ENCODE measurements at regions not wholly inside any gene's neighbourhood (a gene's known extent, or its start where the extent isn't known, plus 50 kb on each side); places are given as distances from the start of the nearest gene placed in this dataset.

DNA sequence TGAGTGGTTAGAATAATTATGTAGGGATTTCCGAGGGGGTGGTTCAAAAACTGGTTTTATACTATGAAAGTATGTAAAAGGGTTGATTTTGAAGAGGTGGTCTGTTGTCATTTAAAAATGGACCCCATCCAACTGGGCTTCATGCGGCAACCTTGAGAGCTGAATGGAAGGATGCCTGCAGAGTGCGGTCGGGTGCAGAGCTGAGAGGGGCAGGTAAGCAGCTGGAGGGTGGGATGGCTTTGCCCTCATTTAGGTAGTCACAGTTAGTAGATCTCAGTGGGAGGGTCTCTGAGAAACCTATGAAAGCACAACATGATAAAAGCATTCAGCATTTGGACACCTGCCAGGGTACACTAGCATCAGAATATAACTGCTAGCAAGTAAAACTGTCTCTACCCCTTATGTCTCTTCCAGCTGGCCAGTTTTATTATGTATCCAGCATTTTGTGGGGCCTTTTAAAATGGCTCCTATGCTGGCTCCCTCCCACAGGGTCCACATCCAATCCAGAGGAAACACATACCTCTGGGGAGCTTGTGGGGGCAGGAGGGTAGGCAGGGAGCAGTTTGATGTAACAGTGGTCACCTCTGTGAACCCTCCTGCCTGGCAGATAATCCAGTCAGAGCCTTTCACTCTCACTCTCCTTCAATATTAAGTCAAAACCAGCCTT lies 75.9 kb upstream of the MAGI2 start:
- TF ChIP-seq, protein P1, sequence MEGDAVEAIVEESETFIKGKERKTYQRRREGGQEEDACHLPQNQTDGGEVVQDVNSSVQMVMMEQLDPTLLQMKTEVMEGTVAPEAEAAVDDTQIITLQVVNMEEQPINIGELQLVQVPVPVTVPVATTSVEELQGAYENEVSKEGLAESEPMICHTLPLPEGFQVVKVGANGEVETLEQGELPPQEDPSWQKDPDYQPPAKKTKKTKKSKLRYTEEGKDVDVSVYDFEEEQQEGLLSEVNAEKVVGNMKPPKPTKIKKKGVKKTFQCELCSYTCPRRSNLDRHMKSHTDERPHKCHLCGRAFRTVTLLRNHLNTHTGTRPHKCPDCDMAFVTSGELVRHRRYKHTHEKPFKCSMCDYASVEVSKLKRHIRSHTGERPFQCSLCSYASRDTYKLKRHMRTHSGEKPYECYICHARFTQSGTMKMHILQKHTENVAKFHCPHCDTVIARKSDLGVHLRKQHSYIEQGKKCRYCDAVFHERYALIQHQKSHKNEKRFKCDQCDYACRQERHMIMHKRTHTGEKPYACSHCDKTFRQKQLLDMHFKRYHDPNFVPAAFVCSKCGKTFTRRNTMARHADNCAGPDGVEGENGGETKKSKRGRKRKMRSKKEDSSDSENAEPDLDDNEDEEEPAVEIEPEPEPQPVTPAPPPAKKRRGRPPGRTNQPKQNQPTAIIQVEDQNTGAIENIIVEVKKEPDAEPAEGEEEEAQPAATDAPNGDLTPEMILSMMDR (conservative IDR thresholded peaks at IDR 0.05; ENCODE audit: low read length) = no peak
- TF ChIP-seq EZH2phosphoT487 (IDR thresholded peaks at IDR 0.05; ENCODE audit: borderline replicate concordance) = no peak
